IMR-90 (cell line): ENCODE measurements at regions not wholly inside any gene's neighbourhood (a gene's known extent, or its start where the extent isn't known, plus 50 kb on each side); places are given as distances from the start of the nearest gene placed in this dataset.

Experiments used
- ATAC-seq: fragments of 200-7000 bp; cut with Tn5 transposase; 2 replicates; pipeline ENCODE4 v1.9.1; 2020; ENCODE audit warnings: low read depth, mild to moderate bottlenecking, moderate library complexity
- BruUV-seq: library from RNA; stranded (reverse); fragments of 400-500 nt; replicated peaks from 2 replicates; lab custom pipeline; 2021; lab: Mats Ljungman, UMichigan
- CTCF ChIA-PET: fragments of 300-600 bp; formaldehyde crosslinking; extraction: SDS; loops from one replicate; lab custom pipeline; 2021; ENCODE audit warnings: antibody characterized with exemption; lab: Yijun Ruan, JAX
- POLR2A ChIA-PET: fragments of 300-600 bp; sonication (Branson Sonifier 250); formaldehyde crosslinking; loops from one replicate; lab custom pipeline; 2022; ENCODE audit warnings: antibody characterized with exemption; ENCODE audit not compliant: unreplicated experiment; lab: Charles Lee
- DNase-seq: peaks from one replicate; pipeline ENCODE4 v3.0.0; 2013
- H2AFZ ChIP-seq: replicated peaks from 2 replicates; pipeline ENCODE3; 2013; ENCODE audit warnings: low read length, mild to moderate bottlenecking; ENCODE audit not compliant: poor library complexity
- H2AK5ac ChIP-seq: 2 replicates; pipeline ENCODE4 v1.6.1; 2013; ENCODE audit warnings: low read depth, low read length, inconsistent platforms
- H2AK9ac ChIP-seq: replicated peaks from 2 replicates; pipeline ENCODE3; 2013; ENCODE audit warnings: mild to moderate bottlenecking, low read depth, low read length, moderate library complexity; ENCODE audit not compliant: poor library complexity
- H2BK120ac ChIP-seq: 2 replicates; pipeline ENCODE4 v1.6.1; 2013; ENCODE audit warnings: low read depth, low read length, inconsistent platforms
- H2BK15ac ChIP-seq: 3 replicates; pipeline ENCODE4 v1.6.1; 2013; ENCODE audit warnings: low read depth, low read length, inconsistent platforms
- H2BK20ac ChIP-seq: 2 replicates; pipeline ENCODE4 v1.6.1; 2013; ENCODE audit warnings: low read depth, mild to moderate bottlenecking, inconsistent platforms, low read length, moderate library complexity
- H2BK5ac ChIP-seq: 2 replicates; pipeline ENCODE4 v1.6.1; 2013; ENCODE audit warnings: mild to moderate bottlenecking, low read depth, low read length, inconsistent platforms; ENCODE audit not compliant: poor library complexity, severe bottlenecking
- H3K14ac ChIP-seq: replicated peaks from 2 replicates; pipeline ENCODE4 v1.6.1; 2013; ENCODE audit warnings: low read depth, low read length, inconsistent platforms
- H3K18ac ChIP-seq: 2 replicates; pipeline ENCODE4 v1.6.1; 2013; ENCODE audit warnings: low read depth, low read length, control low read depth
- H3K23ac ChIP-seq: 2 replicates; pipeline ENCODE4 v1.6.1; 2013; ENCODE audit warnings: low read depth, low read length, inconsistent platforms
- H3K27ac ChIP-seq: 2 replicates; pipeline ENCODE4 v1.5.1; 2013; ENCODE audit warnings: mild to moderate bottlenecking, control low read depth, low read length; ENCODE audit not compliant: insufficient read depth
- H3K27me3 ChIP-seq: 2 replicates; pipeline ENCODE4 v1.6.1; 2013; ENCODE audit warnings: low read length; ENCODE audit not compliant: control insufficient read depth, insufficient read depth
- H3K36me3 ChIP-seq: 2 replicates; pipeline ENCODE4 v1.6.1; 2013; ENCODE audit warnings: low read length, mixed read lengths; ENCODE audit not compliant: control insufficient read depth, insufficient read depth
- H3K4ac ChIP-seq: 2 replicates; pipeline ENCODE4 v1.6.1; 2013; ENCODE audit warnings: low read depth, low read length, inconsistent platforms
- H3K4me1 ChIP-seq: 2 replicates; pipeline ENCODE4 v1.6.1; 2013; ENCODE audit warnings: low read length, mixed read lengths; ENCODE audit not compliant: control insufficient read depth, insufficient read depth
- H3K4me2 ChIP-seq: 2 replicates; pipeline ENCODE4 v1.6.1; 2013; ENCODE audit warnings: low read depth, mild to moderate bottlenecking, control low read depth, low read length, moderate library complexity
- H3K4me3 ChIP-seq: 2 replicates; pipeline ENCODE4 v1.5.1; 2013; ENCODE audit warnings: low read depth, mild to moderate bottlenecking, control low read depth, low read length, moderate library complexity; ENCODE audit not compliant: insufficient read depth
- H3K56ac ChIP-seq: 2 replicates; pipeline ENCODE4 v1.6.1; 2013; ENCODE audit warnings: low read length, inconsistent platforms; ENCODE audit not compliant: insufficient read depth; ENCODE audit errors: extremely low read depth
- H3K79me1 ChIP-seq, 2 experiments: 2 replicates each; pipeline ENCODE4 v1.6.1; 2013; ENCODE audit warnings: low read length in 2 of 2, inconsistent platforms in 1 of 2, low read depth in 1 of 2
- H3K9ac ChIP-seq: 2 replicates; pipeline ENCODE4 v1.6.1; 2013; ENCODE audit warnings: low read depth, low read length, control low read depth
- H3K9me1 ChIP-seq: 2 replicates; pipeline ENCODE4 v1.6.1; 2013; ENCODE audit warnings: low read length, inconsistent platforms; ENCODE audit not compliant: insufficient read depth
- H3K9me3 ChIP-seq: 2 replicates; pipeline ENCODE4 v1.6.1; 2013; ENCODE audit warnings: low read length; ENCODE audit not compliant: control insufficient read depth, insufficient read depth
- H4K20me1 ChIP-seq: 2 replicates; pipeline ENCODE4 v1.6.1; 2013; ENCODE audit warnings: low read length, inconsistent platforms; ENCODE audit not compliant: insufficient read depth
- H4K5ac ChIP-seq: 2 replicates; pipeline ENCODE4 v1.6.1; 2013; ENCODE audit warnings: mild to moderate bottlenecking, low read depth, low read length, control low read depth
- H4K8ac ChIP-seq, 2 experiments: 2 replicates each; pipeline ENCODE4 v1.6.1; 2013; ENCODE audit warnings: low read depth in 2 of 2, low read length in 2 of 2, control low read depth in 1 of 2, inconsistent platforms in 1 of 2
- H4K91ac ChIP-seq: 2 replicates; pipeline ENCODE4 v1.6.1; 2013; ENCODE audit warnings: low read depth, low read length, inconsistent platforms; ENCODE audit not compliant: insufficient read depth
- BHLHE40 ChIP-seq: fragments of 150-350 bp; IDR thresholded peaks from 2 replicates; pipeline ENCODE4 v1.6.1; 2016; ENCODE audit warnings: mild to moderate bottlenecking, low read depth, low read length
- POLR2A ChIP-seq: IDR thresholded peaks from 2 replicates; pipeline ENCODE4 v1.6.1; 2012; ENCODE audit warnings: mild to moderate bottlenecking, low read depth, low read length
- RCOR1 ChIP-seq: IDR thresholded peaks from 2 replicates; pipeline ENCODE4 v1.6.1; 2012; ENCODE audit warnings: mild to moderate bottlenecking, low read length, improper control_type of control experiment; ENCODE audit not compliant: insufficient replicate concordance
- SMC3 ChIP-seq: fragments of 150-350 bp; IDR thresholded peaks from 2 replicates; pipeline ENCODE4 v1.6.1; 2016; ENCODE audit warnings: low read depth, mild to moderate bottlenecking, antibody characterized with exemption, low read length, moderate library complexity
- USF2 ChIP-seq: fragments of 150-350 bp; IDR thresholded peaks from 2 replicates; pipeline ENCODE4 v1.6.1; 2017; ENCODE audit warnings: mild to moderate bottlenecking, antibody characterized with exemption, low read length, low read depth
- WGBS, 2 experiments: methylation state at CpG; one replicate each; pipeline versions ENCODE4 v1.1.5 to v1.1.7; 2013; ENCODE audit warnings: missing lambda C conversion rate in 2 of 2; ENCODE audit not compliant: insufficient read length in 1 of 2; ENCODE audit errors: extremely low coverage in 2 of 2; 5-methylcytosine and 5-hydroxymethylcytosine counted together
- dilution Hi-C: fragments of 300-500 bp; cut with HindIII; formaldehyde crosslinking; loops from one replicate; pipeline ENCODE4 v1.14.3; 2018; ENCODE audit warnings: low sequenced_read_pairs; ENCODE audit not compliant: unreplicated experiment
- in situ Hi-C: fragments of 300-500 bp; cut with MboI; formaldehyde crosslinking; loops from 3 replicates; pipeline ENCODE4 v1.14.3; 2019; ENCODE audit warnings: low sequenced_read_pairs, inconsistent platforms, mixed read lengths
- intact Hi-C: fragments of 100-400 bp; cut with micrococcal nuclease; formaldehyde crosslinking; loops from 2 replicates; pipeline ENCODE4 v1.10.0; 2022

GRCh38 chr6:113067612-113068275, 720.6 kb downstream of the RFPL4B start:
- POLR2A ChIA-PET, result no interaction called here
- DNase-seq, result peak; percentile 62
- Histone ChIP-seq H2AFZ (no peak overlapping the region), H3K27me3 (no peaks in the 10 kb centered on the region), H4K20me1 (no peaks in the 10 kb centered on the region), H4K91ac (peak overlapping the region; percentile 92), H3K9ac (no peak overlapping the region), H3K4me3 (no peak overlapping the region), H3K27ac (peak overlapping the region; percentile 39), H3K4me1 (peaks cover 7% of the 10 kb centered on the region), H2BK5ac (peak overlapping the region; percentile 74), H3K79me1 (no peaks in the 10 kb centered on the region), H3K36me3 (no peaks in the 10 kb centered on the region), H3K14ac (peak overlapping the region; percentile 98), H3K18ac (peak overlapping the region; percentile 98), H2BK120ac (peak overlapping the region; percentile 100), H3K9me3 (no peaks in the 10 kb centered on the region), H2AK9ac (no peak overlapping the region), H3K9me1 (no peaks in the 10 kb centered on the region), H3K23ac (peak overlapping the region; percentile 99), H2BK15ac (peak overlapping the region; percentile 83; the same call in 2 of the 3 replicates), H4K8ac (peak overlapping the region; percentile 26 to 92; a peak in 3 of 4 replicates), H3K4me2 (peak overlapping the region; percentile 66; the same call in 1 of the 2 replicates), H2BK20ac (peak overlapping the region; percentile 98), H3K56ac (peak overlapping the region; percentile 42; the same call in 1 of the 2 replicates), H2AK5ac (peak overlapping the region; percentile 57), H3K4ac (peak overlapping the region; percentile 98), H4K5ac (peak overlapping the region; percentile 98)
- BruUV-seq, result no TSS peak
- no CpG with 5 or more reads among the region's 3 CpGs for WGBS, 2 experiments
- dilution Hi-C loops (no loop called here), in situ Hi-C loops (no loop called here), intact Hi-C loops (no loop called here)
- TF ChIP-seq BHLHE40 (no peak), USF2 (no peak), RCOR1 (no peak), POLR2A (no peak), SMC3 (no peak)
- CTCF ChIA-PET, result no interaction called here
- peak; percentile 72 for ATAC-seq
